Upper lobe of left lung (tissue), 4 donors: ENCODE measurements at regions not wholly inside any gene's neighbourhood (a gene's known extent, or its start where the extent isn't known, plus 50 kb on each side); places are given as distances from the start of the nearest gene placed in this dataset.

Experiments
- CTCF ChIP-seq, 6 experiments: fragments of 450-650 bp in 4 of 6; fragments of 200-600 bp in 2 of 6; sonication (generic) in 2 of 6; IDR thresholded peaks; one replicate each; pipeline ENCODE4 v1.5.1; 2016 to 2019; ENCODE audit warnings: antibody characterized with exemption in 6 of 6
- EP300 ChIP-seq, 4 donors: sonication (generic); formaldehyde crosslinking; IDR thresholded peaks; one replicate each; pipeline ENCODE4 v1.5.1; 2017; ENCODE audit warnings: antibody characterized with exemption in 4 of 4, control low read depth in 2 of 4
- POLR2A ChIP-seq, 4 donors: fragments of 450-650 bp; IDR thresholded peaks; one replicate each; pipeline ENCODE4 v1.5.1; 2016 to 2017; ENCODE audit warnings: antibody characterized with exemption in 4 of 4, mild to moderate bottlenecking in 2 of 4
- POLR2AphosphoS5 ChIP-seq, 2 donors: sonication (generic); formaldehyde crosslinking; IDR thresholded peaks; one replicate each; pipeline ENCODE4 v1.5.1; 2017; ENCODE audit warnings: antibody characterized with exemption in 2 of 2

GRCh38 chr2:43033016-43033270 is 193.5 kb downstream of the ZFP36L2 start:
- TF ChIP-seq CTCF (IDR thresholded peaks at IDR 0.05) (no peak), POLR2AphosphoS5 (IDR thresholded peaks at IDR 0.05) (no peak), POLR2A (IDR thresholded peaks at IDR 0.05) (no peak), EP300 (IDR thresholded peaks at IDR 0.05) (no peak)
